Sigmoid colon (tissue), 4 donors: ENCODE measurements at regions not wholly inside any gene's neighbourhood (a gene's known extent, or its start where the extent isn't known, plus 50 kb on each side); places are given as distances from the start of the nearest gene placed in this dataset.

Source experiments
- POLR2A ChIP-seq, 2 donors: fragments of 450-650 bp; IDR thresholded peaks; one replicate each; pipeline ENCODE4 v1.6.1; 2016; ENCODE audit warnings: antibody characterized with exemption in 2 of 2, mild to moderate bottlenecking in 2 of 2, moderate library complexity in 2 of 2
- POLR2AphosphoS5 ChIP-seq, 4 donors: sonication (generic); formaldehyde crosslinking; IDR thresholded peaks; one replicate each; pipeline ENCODE4 v1.6.1; 2017; ENCODE audit warnings: antibody characterized with exemption in 4 of 4
- TF ChIP-seq, protein P1 (sequence below), 4 experiments: fragments of 450-650 bp in 3 of 4; fragments of 200-600 bp in 1 of 4; IDR thresholded peaks; one replicate each; pipeline ENCODE4 v1.5.1; 2016 to 2019; ENCODE audit warnings: antibody characterized with exemption in 4 of 4, mild to moderate bottlenecking in 3 of 4, moderate library complexity in 2 of 4

DNA sequence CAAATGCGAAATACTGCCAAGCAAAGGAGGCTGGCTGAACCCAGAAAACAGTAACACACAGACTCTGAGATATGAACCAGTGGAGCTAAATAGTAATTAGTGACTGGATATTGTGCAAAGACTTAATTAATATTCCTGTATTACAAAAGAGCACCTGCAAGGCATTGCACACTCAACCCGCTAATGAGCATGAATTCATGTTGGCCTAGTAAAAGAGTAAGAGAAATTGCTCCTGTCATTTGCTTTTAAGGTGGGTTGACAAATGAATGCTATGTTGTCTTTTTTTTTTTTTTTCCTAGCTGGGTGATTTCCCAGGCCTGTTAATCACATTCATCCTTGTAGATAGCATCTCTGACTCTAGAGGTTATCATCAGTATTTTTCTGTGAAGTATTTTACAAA, 87.0 kb upstream of the CERS6 start:
- TF ChIP-seq, protein P1, sequence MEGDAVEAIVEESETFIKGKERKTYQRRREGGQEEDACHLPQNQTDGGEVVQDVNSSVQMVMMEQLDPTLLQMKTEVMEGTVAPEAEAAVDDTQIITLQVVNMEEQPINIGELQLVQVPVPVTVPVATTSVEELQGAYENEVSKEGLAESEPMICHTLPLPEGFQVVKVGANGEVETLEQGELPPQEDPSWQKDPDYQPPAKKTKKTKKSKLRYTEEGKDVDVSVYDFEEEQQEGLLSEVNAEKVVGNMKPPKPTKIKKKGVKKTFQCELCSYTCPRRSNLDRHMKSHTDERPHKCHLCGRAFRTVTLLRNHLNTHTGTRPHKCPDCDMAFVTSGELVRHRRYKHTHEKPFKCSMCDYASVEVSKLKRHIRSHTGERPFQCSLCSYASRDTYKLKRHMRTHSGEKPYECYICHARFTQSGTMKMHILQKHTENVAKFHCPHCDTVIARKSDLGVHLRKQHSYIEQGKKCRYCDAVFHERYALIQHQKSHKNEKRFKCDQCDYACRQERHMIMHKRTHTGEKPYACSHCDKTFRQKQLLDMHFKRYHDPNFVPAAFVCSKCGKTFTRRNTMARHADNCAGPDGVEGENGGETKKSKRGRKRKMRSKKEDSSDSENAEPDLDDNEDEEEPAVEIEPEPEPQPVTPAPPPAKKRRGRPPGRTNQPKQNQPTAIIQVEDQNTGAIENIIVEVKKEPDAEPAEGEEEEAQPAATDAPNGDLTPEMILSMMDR (IDR thresholded peaks at IDR 0.05) = no peak
- TF ChIP-seq POLR2A (IDR thresholded peaks at IDR 0.05) (no peak), POLR2AphosphoS5 (IDR thresholded peaks at IDR 0.05) (no peak)
